Mucosa of descending colon (tissue), 3 donors: ENCODE measurements at regions not wholly inside any gene's neighbourhood (a gene's known extent, or its start where the extent isn't known, plus 50 kb on each side); places are given as distances from the start of the nearest gene placed in this dataset.

Source experiments
- ATAC-seq: fragments of 200-7000 bp; cut with Tn5 transposase; one replicate; pipeline ENCODE4 v1.9.1; 2020; ENCODE audit warnings: mild to moderate bottlenecking, moderate library complexity
- DNase-seq, 3 donors: peaks; one replicate each; pipeline ENCODE4 v3.0.0-alpha.2; 2020
- H3K36me3 ChIP-seq: fragments of 200-600 bp; one replicate; pipeline ENCODE4 v1.8.0; 2021; ENCODE audit warnings: low read depth, mild to moderate bottlenecking
- H3K4me1 ChIP-seq: fragments of 200-600 bp; one replicate; pipeline ENCODE4 v1.8.0; 2021; ENCODE audit warnings: low read depth, mild to moderate bottlenecking
- H3K4me3 ChIP-seq: fragments of 200-600 bp; one replicate; pipeline ENCODE4 v1.8.0; 2021; ENCODE audit warnings: mild to moderate bottlenecking
- H3K9me3 ChIP-seq: fragments of 200-600 bp; one replicate; pipeline ENCODE4 v1.8.0; 2021; ENCODE audit warnings: mild to moderate bottlenecking
- intact Hi-C, 2 donors: fragments of 100-400 bp; cut with DNase I in 1 of 2; cut with micrococcal nuclease in 1 of 2; formaldehyde crosslinking; loops; one replicate each; pipeline versions ENCODE4 v1.11.0 to v1.11.1; 2022; cut with DNase I, micrococcal nuclease
- TF ChIP-seq, protein P1 (sequence below): fragments of 200-600 bp; IDR thresholded peaks from one replicate; pipeline ENCODE4 v1.8.0; 2022; ENCODE audit warnings: antibody characterized with exemption, mild to moderate bottlenecking
- donor health status: DM: no; HTN: no; CAD: no; lungs with moderate emphysema.
- donor health status: DM: no; HTN: no; CAD: no.
- donor health status: DM: no; HTN: yes; CAD: no.

- Histone ChIP-seq H3K4me1 (no peaks in the 10 kb centered on the region), H3K9me3 (no peaks in the 10 kb centered on the region), H3K4me3 (no peak overlapping the region), H3K36me3 (no peaks in the 10 kb centered on the region)
- TF ChIP-seq, protein P1, sequence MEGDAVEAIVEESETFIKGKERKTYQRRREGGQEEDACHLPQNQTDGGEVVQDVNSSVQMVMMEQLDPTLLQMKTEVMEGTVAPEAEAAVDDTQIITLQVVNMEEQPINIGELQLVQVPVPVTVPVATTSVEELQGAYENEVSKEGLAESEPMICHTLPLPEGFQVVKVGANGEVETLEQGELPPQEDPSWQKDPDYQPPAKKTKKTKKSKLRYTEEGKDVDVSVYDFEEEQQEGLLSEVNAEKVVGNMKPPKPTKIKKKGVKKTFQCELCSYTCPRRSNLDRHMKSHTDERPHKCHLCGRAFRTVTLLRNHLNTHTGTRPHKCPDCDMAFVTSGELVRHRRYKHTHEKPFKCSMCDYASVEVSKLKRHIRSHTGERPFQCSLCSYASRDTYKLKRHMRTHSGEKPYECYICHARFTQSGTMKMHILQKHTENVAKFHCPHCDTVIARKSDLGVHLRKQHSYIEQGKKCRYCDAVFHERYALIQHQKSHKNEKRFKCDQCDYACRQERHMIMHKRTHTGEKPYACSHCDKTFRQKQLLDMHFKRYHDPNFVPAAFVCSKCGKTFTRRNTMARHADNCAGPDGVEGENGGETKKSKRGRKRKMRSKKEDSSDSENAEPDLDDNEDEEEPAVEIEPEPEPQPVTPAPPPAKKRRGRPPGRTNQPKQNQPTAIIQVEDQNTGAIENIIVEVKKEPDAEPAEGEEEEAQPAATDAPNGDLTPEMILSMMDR, result no peak
- ATAC-seq, result no peak
- intact Hi-C loops, result no loop called here
- DNase-seq, result no peak
These were observed 58.7 kb downstream of the OTOR start for GRCh38 chr20:16806886-16807285.

DNA sequence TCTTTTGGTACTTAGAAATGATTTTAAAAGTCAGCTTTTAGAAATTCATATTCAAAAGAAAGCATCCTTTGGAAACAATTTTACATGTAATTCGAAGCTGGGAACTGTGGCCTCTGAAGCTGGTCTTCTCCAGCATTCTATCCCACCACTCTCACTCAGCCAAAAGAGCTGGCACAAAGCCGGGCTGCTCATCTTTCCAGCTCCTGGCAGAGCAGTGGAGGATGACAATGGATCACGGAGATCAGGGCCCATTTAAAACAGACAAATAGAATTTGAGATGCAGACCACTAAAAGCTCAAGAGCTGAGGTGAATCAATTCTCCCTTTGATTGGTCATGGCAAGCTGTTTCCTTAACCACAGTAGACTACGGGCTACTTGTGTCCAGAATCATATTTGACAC lies 60.6 kb downstream of the OTOR start:
- ATAC-seq, result no peak
- no peaks in the 10 kb centered on the region for H3K9me3 ChIP-seq
- no peaks in the 10 kb centered on the region for H3K4me1 ChIP-seq
- TF ChIP-seq, protein P1, result no peak
- no peak for DNase-seq
- no peak overlapping the region for H3K4me3 ChIP-seq
- intact Hi-C loops, result no loop called here
- no peaks in the 10 kb centered on the region for H3K36me3 ChIP-seq

- intact Hi-C loops, result no loop called here
- no peak for ATAC-seq
- DNase-seq, result no peak
- Histone ChIP-seq H3K4me1 (no peaks in the 10 kb centered on the region), H3K4me3 (no peak overlapping the region), H3K36me3 (no peaks in the 10 kb centered on the region), H3K9me3 (no peaks in the 10 kb centered on the region)
- TF ChIP-seq, protein P1, result no peak
These were observed 62.1 kb downstream of the OTOR start for GRCh38 chr20:16810216-16810615.

DNA sequence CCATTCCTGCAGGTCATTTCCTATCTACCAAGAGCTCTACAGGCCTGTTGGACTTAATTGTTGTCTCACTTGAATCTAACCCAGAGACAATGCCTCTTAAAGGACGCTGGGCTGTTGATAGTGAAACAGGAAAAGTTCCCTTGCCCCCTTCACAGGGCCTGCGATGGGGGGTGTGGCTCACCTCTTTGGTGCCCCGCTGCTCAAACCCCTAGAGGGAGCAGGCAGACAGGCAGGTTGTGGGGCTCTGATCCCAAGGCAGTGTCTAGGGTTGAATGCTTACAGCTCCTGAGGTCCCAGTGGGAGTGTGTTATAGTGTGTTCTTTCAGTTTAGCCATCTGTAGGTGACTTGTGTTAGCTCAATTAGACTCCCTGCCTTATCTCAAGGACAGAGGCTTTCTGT lies 68.0 kb downstream of the OTOR start:
- no peak for DNase-seq
- intact Hi-C loops, result no loop called here

GRCh38 chr20:16819483-16819882 lies 71.3 kb downstream of the OTOR start:
- Histone ChIP-seq H3K36me3 (no peaks in the 10 kb centered on the region), H3K4me3 (no peak overlapping the region), H3K9me3 (no peaks in the 10 kb centered on the region), H3K4me1 (no peaks in the 10 kb centered on the region)
- intact Hi-C loops, result no loop called here
- DNase-seq (no peak), ATAC-seq (no peak)
- TF ChIP-seq, protein P1, result no peak

More for the DNA sequence above, 68.0 kb downstream of the OTOR start:
- ATAC-seq, result no peak
- H3K4me3 ChIP-seq, result no peak overlapping the region
- H3K36me3 ChIP-seq, result no peaks in the 10 kb centered on the region
- no peaks in the 10 kb centered on the region for H3K9me3 ChIP-seq
- TF ChIP-seq, protein P1, result no peak
- no peaks in the 10 kb centered on the region for H3K4me1 ChIP-seq
